ENCODE measurements at regions not wholly inside any gene's neighbourhood (a gene's known extent, or its start where the extent isn't known, plus 50 kb on each side); places are given as distances from the start of the nearest gene placed in this dataset.

DNA sequence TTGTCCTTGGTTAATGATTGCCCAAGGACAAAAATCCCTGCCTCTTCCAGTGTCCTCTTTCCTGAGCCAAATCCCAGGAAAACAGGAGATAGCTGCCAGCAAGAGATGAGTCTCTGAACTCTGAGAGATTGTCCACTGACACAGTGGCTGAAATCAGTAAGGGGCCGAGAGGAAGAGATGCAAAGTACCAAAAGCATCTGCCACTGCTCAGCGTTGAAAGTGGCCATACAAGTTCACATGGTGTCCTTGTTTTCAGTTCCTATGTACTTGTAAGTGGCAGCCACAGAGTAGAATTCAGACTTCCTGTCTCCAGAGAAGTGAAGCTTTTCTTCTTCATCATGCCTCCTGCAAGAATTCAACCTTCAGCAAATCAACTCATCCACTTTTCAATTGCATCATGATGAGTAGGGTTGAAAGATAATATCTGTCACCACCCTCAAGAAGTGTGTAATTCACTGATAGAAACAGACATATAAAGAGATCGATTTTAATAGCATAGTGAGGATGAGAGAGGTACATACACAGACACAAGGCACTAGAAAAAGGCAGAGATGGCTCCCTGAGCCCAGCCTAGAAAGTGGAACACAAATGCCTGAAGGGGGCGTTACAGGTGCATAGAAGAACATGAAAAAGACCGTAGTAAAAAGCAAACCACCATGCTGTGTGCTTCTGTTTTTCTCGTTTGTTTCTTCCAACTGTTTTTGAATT is 185.8 kb downstream of the MRPL39 start:
- no peak for TF ChIP-seq GATA2 (IDR thresholded peaks at IDR 0.05; ENCODE audit: low read depth, low read length)
- TF ChIP-seq GATA3 (IDR thresholded peaks at IDR 0.05; ENCODE audit: low read depth, low read length): no peak

DNA sequence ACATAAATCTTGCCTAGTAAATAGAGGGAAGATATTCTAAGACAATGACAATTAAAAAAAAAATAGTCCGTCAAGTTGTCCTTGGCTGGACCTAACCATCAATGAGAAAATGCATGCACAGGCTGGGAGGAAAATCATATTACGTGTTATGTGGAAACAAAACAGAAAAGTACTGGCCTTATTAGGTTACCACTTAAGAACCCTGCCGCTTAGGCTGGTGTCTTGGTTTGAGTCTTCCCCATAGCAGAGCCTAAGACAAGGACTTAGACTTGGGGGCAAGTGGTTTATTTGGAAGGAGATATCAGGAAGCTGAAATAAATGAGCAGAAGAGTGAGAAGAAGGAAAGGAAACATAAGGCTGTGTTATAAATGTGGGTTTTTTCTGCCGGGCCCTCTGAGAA is 186.4 kb downstream of the MRPL39 start:
- no peak for TF ChIP-seq GATA2 (IDR thresholded peaks at IDR 0.05; ENCODE audit: low read depth, low read length)
- no peak for TF ChIP-seq GATA3 (IDR thresholded peaks at IDR 0.05; ENCODE audit: low read depth, low read length)

DNA sequence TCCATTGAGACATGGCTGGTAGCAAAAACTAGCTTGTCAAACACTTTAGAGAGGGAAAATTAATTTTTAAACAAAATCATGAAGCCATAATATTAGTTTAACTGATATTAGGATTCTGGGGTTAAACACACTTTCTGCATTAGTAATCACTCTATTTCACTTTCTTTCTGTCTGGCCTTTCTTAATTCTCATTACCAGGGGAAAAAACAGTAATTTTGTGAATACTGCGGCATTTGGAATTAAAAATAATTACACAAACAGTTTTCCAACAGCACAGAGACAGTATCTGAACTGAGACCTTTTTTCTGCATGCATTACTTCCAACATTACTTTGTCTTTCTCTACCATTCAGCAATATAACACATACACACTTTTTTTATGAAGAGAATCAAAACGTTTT is 190.6 kb downstream of the MRPL39 start:
- no peak for TF ChIP-seq GATA3 (IDR thresholded peaks at IDR 0.05; ENCODE audit: low read depth, low read length)
- TF ChIP-seq GATA2 (IDR thresholded peaks at IDR 0.05; ENCODE audit: low read depth, low read length): no peak

DNA sequence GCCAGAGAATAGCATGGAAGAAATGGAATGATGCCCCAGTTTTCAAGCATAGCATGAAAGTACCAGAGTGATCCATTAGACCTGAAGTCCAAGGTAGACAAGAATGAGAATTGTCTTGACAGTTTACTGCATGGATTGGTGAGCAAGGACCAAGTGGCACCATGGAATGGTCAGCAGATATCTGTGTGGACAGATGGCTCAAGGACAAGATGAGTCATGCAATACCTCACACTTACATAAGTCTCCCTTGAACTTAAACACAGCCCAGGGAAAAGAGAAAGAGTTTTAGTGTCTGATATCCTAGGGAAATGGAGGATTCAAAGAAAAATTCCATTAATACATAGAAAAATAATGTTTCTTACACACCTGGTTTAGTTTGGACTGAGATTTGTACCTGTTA is 195.2 kb downstream of the MRPL39 start:
- TF ChIP-seq GATA3 (IDR thresholded peaks at IDR 0.05; ENCODE audit: low read depth, low read length): no peak
- no peak for TF ChIP-seq GATA2 (IDR thresholded peaks at IDR 0.05; ENCODE audit: low read depth, low read length)

DNA sequence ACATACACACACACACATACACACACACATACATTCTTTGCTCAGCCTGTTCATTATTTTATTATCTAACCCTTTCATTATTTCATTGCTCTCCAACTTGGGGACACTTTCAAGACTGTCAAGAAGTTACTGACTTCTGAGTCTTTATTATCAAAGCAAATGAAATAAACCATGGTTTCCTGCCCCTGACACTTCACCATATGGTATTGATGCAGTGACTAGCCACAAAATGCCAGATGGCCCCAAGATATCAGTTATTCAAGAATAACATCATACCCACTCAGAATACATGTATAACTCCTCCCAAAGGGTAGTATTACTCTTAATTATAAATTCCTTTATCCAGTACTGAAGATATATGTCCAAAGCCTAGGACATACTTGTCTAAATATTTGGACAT is 197.3 kb downstream of the MRPL39 start:
- TF ChIP-seq GATA3 (IDR thresholded peaks at IDR 0.05; ENCODE audit: low read depth, low read length): no peak
- no peak for TF ChIP-seq GATA2 (IDR thresholded peaks at IDR 0.05; ENCODE audit: low read depth, low read length)

DNA sequence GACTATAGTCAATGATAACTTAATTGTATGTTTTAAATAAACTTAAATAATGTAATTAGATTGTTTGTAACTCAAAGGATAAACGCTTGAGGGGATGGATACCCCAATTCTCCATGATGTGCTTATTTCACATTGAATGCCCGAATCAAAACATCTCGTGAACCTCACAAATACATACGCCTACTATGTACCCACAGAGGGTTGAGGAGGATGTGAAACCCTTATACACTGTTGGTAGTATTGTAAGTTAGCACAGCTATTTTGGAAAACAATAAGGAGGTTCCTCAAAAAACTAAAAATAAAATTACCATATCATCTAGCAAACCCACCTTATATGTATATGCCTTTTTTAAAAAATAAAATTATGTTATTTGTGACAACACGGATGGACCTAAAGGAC is 198.6 kb downstream of the MRPL39 start:
- TF ChIP-seq GATA2 (IDR thresholded peaks at IDR 0.05; ENCODE audit: low read depth, low read length) (no peak), GATA3 (IDR thresholded peaks at IDR 0.05; ENCODE audit: low read depth, low read length) (no peak)

DNA sequence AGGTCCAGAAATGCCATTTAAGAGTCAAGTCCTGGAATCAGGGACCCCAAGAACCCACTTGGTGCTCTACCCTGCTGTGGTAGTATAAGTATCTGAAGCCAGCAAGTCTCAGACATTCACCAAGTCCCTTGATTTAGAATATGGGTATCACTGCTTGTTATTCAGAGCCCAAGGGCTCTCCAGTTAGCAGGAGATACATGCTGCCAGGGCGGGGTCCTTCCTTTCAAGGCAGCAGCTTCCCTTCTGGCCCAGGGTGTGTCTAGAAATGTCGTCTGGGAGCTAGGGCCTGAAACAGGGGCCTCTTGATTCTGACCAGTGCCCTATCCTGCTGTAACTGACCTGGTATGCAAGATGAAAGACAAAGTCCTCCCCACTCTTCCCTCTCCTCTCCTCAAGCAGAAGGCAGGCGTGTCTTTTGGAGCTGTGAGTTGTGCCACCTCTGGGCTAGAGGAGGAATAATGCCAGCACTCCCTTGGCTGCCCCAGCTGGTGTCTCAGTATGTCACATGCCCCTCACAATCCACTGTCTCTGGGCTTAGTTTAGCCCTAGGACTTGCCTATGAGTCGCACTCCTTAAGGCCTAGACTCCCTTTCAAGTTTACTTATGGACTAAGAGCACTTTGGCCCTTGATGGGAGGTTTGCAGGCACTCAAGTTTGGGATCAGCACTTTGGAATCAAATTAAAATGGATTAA is 200.2 kb downstream of the MRPL39 start:
- TF ChIP-seq GATA2 (IDR thresholded peaks at IDR 0.05; ENCODE audit: low read depth, low read length) (no peak), GATA3 (IDR thresholded peaks at IDR 0.05; ENCODE audit: low read depth, low read length) (no peak)

DNA sequence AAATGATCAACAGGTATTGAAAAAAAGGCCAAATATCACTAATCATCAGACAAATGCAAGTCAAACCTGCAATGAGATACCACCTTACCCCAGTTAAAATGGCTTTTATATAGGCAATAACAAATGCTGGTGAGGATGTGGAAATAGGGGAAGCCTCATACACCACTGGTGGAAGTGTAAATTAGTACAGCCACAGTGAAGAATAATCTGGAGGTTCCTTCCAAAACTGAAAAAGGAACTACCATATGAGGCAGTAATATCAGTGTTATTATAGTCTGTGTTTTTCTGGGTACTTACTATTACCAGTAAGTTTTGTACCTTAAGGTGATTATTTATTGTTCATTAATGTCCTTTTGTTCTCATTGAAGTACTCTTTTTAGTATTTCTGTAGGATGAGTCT is 201.3 kb downstream of the MRPL39 start:
- TF ChIP-seq GATA3 (IDR thresholded peaks at IDR 0.05; ENCODE audit: low read depth, low read length) (no peak), GATA2 (IDR thresholded peaks at IDR 0.05; ENCODE audit: low read depth, low read length) (no peak)

DNA sequence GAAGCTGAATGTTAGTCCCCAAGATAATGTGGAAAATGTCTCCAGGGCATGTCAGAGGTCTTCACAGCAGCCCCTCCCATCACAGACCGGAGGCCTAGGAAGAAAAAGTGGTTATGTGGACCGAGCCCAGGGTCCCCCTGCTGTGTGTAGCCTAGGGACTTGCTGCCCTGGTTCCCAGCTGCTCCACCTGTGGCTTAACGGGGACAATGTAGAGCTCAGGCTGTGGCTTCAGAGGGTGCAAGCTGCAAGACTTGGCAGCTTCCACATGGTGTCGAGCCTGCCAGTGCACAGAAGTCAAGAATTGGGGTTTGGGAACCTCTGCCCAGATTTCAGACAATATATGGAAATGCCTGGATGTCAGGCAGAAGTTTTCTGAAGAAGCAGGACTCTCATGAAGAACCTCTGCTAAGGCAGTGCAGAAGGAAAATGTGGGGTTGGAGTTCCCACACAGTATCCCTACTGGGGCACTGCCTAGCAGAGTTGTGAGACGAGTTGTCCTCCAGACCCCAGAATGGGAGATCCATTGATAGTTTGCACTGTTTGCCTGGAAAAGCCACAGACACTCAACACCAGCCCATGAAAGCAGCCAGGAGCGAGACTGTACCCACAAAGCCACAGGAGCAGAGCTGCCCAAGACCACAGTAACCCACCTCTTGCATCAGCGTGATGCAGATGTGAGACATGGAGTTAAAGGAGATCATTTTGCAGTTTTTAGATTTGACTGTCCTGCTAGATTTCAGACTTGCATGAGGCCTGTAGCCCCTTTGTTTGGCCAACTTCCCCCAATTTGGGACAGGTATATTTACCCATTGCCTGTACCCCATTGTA is 204.9 kb downstream of the MRPL39 start:
- TF ChIP-seq GATA3 (IDR thresholded peaks at IDR 0.05; ENCODE audit: low read depth, low read length): no peak
- no peak for TF ChIP-seq GATA2 (IDR thresholded peaks at IDR 0.05; ENCODE audit: low read depth, low read length)

DNA sequence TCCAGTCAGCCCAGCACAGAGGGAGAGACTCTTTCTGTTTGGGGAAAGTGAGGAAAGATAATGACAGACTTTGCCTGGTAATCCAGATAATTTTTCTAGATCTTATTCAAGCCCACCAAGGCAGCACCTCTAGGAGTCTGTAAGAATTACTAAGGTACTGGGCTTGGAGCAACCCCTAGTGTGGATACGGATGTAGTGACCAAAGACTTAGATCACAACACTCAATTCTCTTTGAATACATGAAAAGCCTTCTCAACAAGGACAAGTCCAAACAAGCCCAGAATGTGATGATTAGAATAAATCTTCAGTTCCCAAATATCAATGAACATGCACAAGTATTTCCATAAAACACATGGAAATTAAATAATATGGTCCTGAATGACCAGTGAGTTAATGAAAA is 206.9 kb downstream of the MRPL39 start:
- no peak for TF ChIP-seq GATA3 (IDR thresholded peaks at IDR 0.05; ENCODE audit: low read depth, low read length)
- TF ChIP-seq GATA2 (IDR thresholded peaks at IDR 0.05; ENCODE audit: low read depth, low read length): no peak

DNA sequence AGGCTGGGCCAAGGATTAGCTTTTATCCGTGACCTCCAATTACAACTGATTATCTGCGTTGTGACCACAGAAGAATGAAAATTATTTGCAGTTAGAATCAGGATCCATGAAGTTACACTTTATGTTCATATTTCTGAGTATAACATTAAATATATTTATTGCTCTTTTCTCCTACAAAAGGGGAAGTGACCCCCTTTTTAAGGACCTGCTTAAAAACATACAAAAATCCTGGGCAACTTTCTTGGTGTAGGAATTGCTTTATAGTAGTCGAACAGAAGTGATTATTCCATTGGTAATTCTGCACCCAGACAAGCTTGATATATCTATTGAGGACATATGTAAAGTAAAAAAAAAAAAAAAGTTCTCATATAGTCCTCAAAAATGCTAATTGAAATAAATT is 208.7 kb downstream of the MRPL39 start:
- TF ChIP-seq GATA3 (IDR thresholded peaks at IDR 0.05; ENCODE audit: low read depth, low read length): no peak
- TF ChIP-seq GATA2 (IDR thresholded peaks at IDR 0.05; ENCODE audit: low read depth, low read length): no peak

DNA sequence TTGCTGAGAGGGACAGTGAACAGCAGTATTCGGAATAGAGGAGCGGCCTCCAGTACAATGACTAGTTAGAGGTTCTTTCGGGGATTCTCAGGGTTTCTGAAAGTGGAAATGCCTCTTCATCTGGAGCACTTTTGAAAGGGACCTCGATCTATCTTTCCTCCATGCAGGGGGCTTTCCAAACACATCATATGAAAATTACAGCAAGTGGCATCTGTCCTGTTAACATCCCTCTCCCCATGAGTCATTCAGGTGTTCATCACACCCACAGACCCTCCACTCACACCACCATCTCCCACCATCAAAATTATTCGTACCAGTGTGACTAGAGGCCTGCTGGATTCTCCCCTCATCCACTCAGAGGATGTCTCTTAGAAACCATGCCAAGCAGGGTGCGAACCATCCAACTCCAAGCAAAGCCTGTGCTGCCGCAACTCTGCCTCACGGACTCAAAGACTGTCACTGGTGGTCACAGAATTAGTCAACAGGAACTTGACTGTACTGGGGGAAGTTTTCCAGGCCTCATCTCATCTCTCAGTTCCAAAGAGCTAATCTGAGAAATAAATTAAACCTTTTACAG is 211.1 kb downstream of the MRPL39 start:
- TF ChIP-seq GATA3 (IDR thresholded peaks at IDR 0.05; ENCODE audit: low read depth, low read length) (no peak), GATA2 (IDR thresholded peaks at IDR 0.05; ENCODE audit: low read depth, low read length) (no peak)

DNA sequence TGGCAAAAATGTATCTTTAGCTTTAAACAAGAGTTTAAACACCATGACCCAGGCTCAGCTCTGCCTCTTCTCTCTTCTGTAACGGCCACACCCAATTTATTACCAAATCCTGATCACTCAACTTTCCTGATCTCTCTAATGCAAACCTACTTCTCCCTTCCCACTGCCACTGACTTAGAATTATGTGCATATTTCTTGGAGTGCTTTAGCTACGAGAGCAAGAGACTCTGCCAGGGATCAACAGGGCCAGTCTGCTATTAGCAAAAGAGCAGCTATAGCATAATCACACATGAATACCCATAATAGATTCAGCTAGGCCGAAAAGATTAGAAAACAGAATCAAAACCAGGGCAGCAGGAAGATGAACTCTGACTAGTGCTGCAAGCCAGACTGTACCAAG is 215.5 kb downstream of the MRPL39 start:
- no peak for TF ChIP-seq GATA3 (IDR thresholded peaks at IDR 0.05; ENCODE audit: low read depth, low read length)
- TF ChIP-seq GATA2 (IDR thresholded peaks at IDR 0.05; ENCODE audit: low read depth, low read length): no peak

DNA sequence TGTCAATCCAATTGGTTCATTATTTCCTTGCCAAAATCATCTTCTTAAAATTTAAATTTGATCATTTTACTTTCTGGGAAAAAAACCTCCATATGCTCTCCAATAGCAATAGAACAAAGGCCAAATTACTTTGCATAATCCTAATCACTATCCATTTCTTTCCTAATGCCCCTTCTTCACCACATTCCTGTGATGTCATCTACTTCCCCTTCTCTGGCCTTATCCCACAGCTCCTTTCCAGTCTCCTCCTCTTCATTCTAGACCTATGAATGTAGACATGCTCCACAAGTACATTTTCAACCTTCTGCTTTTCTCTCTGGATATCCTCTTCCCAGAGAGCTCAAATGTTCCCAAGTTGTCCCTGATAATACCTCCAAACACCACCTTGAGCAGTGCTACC is 216.6 kb downstream of the MRPL39 start:
- TF ChIP-seq GATA3 (IDR thresholded peaks at IDR 0.05; ENCODE audit: low read depth, low read length) (no peak), GATA2 (IDR thresholded peaks at IDR 0.05; ENCODE audit: low read depth, low read length) (no peak)
